NCI-H524 (cell line): ENCODE measurements at regions not wholly inside any gene's neighbourhood (a gene's known extent, or its start where the extent isn't known, plus 50 kb on each side); places are given as distances from the start of the nearest gene placed in this dataset.
"Not testable (repeated sequence)": the region's sequence is repeated elsewhere in the genome, so short reads cannot be mapped to it uniquely, and the experiment has no call there.

Experiments used
- DNase-seq, 2 experiments: peaks; one replicate each; lab custom pipeline; 2025; lab: John Stamatoyannopoulos, UW

- DNase-seq = not testable (repeated sequence)
Measured at GRCh38 chr7:113593455-113593854, 325.4 kb downstream of the PPP1R3A start.

- not testable (repeated sequence) for DNase-seq
Measured at GRCh38 chr7:113592924-113593323, 325.9 kb downstream of the PPP1R3A start.

- no peak for DNase-seq
Measured at GRCh38 chr7:113582471-113582870, 336.3 kb downstream of the PPP1R3A start.

GRCh38 chr7:113563257-113563656, 355.6 kb downstream of the PPP1R3A start:
- not testable (repeated sequence) for DNase-seq

GRCh38 chr7:113562801-113563200, 356.0 kb downstream of the PPP1R3A start:
- no peak for DNase-seq

- DNase-seq = no peak
Measured at GRCh38 chr7:113562242-113562641, 356.6 kb downstream of the PPP1R3A start.

- DNase-seq = no peak
Measured at GRCh38 chr7:113561446-113561845, 357.4 kb downstream of the PPP1R3A start.

GRCh38 chr7:113550966-113551365, 367.8 kb downstream of the PPP1R3A start:
- DNase-seq = no peak

GRCh38 chr7:113548561-113548960, 370.2 kb downstream of the PPP1R3A start:
- DNase-seq = no peak

GRCh38 chr7:113548137-113548536, 370.7 kb downstream of the PPP1R3A start:
- DNase-seq = no peak

- no peak for DNase-seq
Measured at GRCh38 chr7:113521468-113521867, 397.3 kb downstream of the PPP1R3A start.

GRCh38 chr7:113519472-113519871, 399.3 kb downstream of the PPP1R3A start:
- no peak for DNase-seq

GRCh38 chr7:113504691-113505090, 386.3 kb upstream of the SMIM30 start:
- DNase-seq = no peak

- no peak for DNase-seq
Measured at GRCh38 chr7:113504142-113504541, 385.8 kb upstream of the SMIM30 start.

GRCh38 chr7:113496586-113496985, 378.2 kb upstream of the SMIM30 start:
- not testable (repeated sequence) for DNase-seq

- not testable (repeated sequence) for DNase-seq
Measured at GRCh38 chr7:113494797-113495566, 376.6 kb upstream of the SMIM30 start.

- DNase-seq = no peak
Measured at GRCh38 chr7:113491305-113491704, 373.0 kb upstream of the SMIM30 start.

GRCh38 chr7:113487925-113488731, 369.8 kb upstream of the SMIM30 start:
- DNase-seq = no peak

- no peak for DNase-seq
Measured at GRCh38 chr7:113486548-113486947, 368.2 kb upstream of the SMIM30 start.

GRCh38 chr7:113483657-113484056, 365.3 kb upstream of the SMIM30 start:
- no peak for DNase-seq

- DNase-seq = no peak
Measured at GRCh38 chr7:113480537-113480936, 362.2 kb upstream of the SMIM30 start.

- no peak for DNase-seq
Measured at GRCh38 chr7:113464096-113464855, 345.9 kb upstream of the SMIM30 start.
